ENCODE measurements at regions not wholly inside any gene's neighbourhood (a gene's known extent, or its start where the extent isn't known, plus 50 kb on each side); places are given as distances from the start of the nearest gene placed in this dataset.
"Not testable (repeated sequence)": the region's sequence is repeated elsewhere in the genome, so short reads cannot be mapped to it uniquely, and the experiment has no call there.

- no peak for DNase-seq
Observed at GRCh38 chr16:9343276-9343675, 251.8 kb downstream of the HAPSTR1 start.

GRCh38 chr16:9344508-9344907 lies 253.1 kb downstream of the HAPSTR1 start:
- no peak for DNase-seq

- DNase-seq = no peak
Observed at GRCh38 chr16:9345046-9345445, 253.6 kb downstream of the HAPSTR1 start.

DNA sequence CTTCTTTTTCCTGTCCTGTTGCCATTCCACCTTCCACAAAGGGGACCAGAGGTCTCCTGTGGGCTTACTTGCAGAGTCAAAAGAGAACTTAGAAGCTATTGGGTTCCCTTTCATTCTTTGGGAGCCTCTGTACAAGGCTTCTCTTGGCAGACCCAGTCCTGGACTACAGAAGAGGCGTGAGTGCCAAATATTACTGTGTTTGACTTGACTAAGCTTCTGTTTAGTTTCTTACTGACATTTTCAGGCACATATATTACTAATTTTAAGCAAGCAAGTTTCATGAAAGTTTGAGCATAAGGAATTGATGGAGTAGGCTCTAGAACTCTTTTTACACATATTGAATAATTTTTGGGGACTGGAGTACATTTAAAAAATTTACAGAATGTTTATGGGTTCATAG lies 254.4 kb downstream of the HAPSTR1 start:
- DNase-seq = no peak

DNA sequence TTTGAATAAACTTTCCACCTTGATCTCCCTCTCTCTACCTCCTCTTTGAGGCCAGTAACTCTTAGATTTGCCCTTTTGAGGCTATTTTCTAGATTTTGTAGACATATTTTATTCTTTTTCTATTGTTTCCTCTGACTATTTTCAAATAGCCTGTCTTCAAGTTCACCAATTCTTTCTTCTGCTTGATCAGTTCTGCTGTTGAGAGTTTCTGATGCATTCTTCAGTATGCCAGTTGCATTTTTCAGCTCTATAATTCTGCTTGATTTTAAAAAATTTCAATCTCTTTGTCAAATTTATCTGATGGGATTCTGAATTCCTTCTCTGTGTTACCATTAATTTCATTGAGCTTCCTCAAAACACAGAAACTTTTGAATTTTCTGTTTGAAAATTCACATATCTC lies 257.5 kb downstream of the HAPSTR1 start:
- no peak for DNase-seq

DNA sequence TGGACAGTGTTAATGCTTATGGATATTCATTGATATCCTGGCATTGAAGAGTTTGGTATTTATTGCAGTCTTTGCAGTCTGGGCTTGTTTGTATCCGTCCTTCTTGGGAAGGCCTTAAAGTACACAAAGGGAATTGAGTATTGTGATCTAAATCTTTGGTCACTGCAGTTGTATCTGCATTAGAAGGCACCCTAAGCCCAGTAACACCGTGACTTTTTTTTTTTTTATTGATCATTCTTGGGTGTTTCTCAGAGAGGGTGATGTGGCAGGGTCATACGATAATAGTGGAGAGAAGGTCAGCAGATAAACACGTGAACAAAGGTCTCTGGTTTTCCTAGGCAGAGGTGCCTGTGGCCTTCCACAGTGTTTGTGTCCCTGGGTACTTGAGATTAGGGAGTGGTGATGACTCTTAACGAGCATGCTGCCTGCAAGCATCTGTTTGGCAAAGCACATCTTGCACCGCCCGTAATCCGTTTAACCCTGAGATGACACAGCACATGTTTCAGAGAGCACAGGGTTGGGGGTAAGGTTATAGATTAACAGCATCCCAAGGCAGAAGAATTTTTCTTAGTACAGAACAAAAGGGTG lies 258.0 kb downstream of the HAPSTR1 start:
- DNase-seq = not testable (repeated sequence)

- DNase-seq = not testable (repeated sequence)
Observed at GRCh38 chr16:9350119-9350799, 258.8 kb downstream of the HAPSTR1 start.

- no peak for DNase-seq
Observed at GRCh38 chr16:9351440-9351839, 260.0 kb downstream of the HAPSTR1 start.

DNA sequence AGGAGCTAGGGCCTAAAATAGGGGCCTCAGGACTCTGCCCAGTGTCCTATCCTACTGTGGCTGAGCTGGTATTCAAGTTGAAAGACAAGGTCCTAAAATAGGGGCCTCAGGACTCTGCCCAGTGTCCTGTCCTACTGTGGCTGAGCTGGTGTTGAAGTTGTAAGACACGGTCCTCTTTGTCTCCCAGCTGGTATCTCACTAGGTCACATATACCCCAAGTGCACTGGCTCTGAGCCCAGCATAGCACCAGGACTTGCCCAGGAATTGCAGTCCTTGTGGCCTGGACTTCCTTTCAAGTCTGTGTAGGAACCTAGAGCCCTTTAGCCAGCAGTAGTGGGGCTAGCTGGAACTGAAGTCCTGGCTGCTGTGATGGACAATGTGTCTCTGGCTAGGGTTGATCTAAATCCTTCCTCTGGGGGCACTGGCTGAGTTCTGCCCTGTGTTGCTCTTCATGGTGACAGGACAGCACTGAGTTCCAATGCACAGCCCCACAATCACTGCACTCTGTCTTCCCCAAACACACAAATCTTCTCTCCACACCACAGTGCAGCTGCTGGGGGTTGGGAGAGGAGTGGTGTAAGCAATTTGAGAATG lies 260.5 kb downstream of the HAPSTR1 start:
- DNase-seq = no peak

DNA sequence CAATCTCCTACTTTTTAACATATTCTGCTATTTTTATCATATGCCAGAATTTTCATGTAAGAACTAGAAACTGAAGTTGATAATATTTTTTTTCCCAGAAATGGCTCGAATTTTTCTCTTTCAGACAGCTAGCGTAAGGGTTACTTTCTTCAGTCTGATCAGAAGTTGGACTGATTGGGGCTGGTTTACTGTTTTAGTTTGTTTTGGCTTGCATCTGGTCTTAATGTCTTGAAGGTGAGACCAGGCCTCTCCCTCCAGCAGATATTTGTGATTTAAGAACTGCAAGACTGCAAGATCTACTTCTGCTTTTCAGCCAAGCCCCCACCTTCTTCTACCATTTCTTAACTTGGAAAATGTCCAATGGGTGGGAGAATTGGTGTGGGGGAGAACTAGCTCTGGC lies 266.4 kb downstream of the HAPSTR1 start:
- no peak for DNase-seq

DNA sequence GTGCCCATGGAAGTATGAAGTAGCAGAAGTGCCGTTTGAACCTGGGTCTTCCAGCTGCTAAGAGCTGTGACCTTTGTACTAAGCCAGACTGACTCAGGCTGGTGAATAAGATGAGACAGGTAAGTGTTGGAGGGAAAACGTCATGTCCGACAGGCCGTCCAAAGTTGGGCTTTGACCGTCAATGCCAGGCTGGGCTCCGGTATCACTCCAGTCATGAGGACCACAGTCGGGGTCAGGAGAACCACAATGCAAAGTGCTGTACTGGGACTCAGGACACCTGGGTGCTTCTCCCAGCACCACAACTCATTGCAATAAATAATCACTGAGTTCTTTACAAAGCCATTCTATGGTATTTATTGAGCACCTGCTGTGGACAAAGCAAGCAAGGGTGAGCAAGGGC lies 268.6 kb downstream of the HAPSTR1 start:
- DNase-seq = no peak

DNA sequence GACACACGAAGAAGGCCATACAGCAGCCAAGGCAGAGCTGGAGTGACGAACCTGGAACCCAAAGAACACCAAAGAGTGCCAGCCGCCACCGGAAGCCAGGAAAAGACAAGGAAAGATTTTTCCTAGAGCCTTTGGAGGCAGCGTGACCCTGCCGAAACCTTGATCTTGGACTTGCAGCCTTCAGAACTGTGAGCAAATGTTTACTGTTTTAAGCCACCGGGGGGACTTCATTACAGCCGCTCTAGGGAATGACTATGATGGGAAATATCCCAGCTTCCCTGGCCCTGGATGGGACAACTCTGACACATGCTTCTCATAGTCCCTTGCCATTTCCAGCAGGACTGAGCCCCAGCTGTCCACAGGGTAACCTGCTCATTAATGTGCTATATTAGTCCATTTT lies 270.6 kb downstream of the HAPSTR1 start:
- DNase-seq = no peak

GRCh38 chr16:9362604-9363003 lies 271.2 kb downstream of the HAPSTR1 start:
- DNase-seq = no peak

GRCh38 chr16:9363520-9363919 lies 272.1 kb downstream of the HAPSTR1 start:
- DNase-seq = no peak

- no peak for DNase-seq
Observed at GRCh38 chr16:9364721-9365369, 273.4 kb downstream of the HAPSTR1 start.

GRCh38 chr16:9365370-9365728 lies 273.9 kb downstream of the HAPSTR1 start:
- DNase-seq = no peak

DNA sequence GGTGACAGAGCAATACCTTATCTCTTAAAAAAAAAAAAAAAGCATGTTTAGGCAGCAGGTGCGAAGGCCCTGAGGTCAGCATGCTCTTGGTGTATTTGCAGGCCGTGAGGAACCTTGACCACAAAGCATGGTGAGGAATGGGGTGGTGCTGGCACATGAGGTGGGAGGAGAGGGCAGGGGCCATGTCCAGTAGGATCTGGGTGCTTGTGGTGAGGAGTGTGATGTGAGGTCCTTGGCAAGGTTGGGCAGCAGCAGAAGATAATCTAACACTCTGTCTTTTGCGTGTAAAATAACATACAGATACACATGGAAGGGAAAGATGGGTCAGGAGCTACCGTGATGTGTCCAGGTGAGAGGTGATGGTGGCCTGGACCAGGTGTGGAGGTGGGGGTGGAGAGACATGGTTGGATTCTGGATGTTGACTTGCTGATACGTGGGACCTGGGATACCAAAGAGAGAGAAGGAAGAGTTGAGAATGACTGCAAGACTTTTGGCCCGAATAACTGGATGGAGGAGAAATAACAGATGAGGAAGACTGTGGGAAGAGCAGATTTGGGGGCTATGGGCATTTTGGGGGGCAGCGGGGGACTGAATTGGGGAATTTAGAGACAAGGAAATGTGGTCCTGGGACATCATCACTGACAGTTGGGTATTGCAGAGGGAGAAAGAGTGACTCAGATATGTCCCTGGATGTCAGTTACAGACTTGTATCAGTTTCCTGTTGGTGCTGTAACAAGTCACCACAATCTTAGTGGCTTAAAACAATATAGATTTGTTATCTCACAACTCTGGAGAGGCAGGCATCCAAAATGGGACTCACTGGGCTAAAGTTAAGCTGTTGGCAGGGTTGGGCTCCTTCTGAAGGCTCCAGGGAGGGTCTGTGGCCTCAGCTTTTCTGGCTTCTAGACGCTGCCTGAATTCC lies 274.9 kb downstream of the HAPSTR1 start:
- DNase-seq = no peak

DNA sequence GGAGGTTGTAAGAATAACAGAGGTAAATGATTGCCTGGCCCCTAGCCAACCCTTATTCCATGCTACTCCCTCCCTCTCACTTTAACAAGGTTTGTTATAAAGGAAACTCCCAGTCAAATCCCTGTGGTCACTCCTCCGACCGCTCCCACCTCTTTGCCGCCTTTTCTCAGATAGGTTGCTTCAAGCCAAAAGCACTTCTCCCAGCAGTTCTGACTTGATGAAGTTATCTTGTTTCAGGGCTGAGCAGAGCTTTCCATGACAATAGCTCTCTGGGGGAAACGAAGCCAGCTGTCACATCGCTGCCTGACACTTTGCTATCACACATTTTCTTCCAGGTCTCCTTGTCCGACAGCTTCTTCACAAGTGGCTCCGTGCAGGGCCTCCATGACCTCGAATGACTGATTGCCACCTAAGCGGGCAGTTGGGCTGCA lies 278.6 kb downstream of the HAPSTR1 start:
- peak; percentile 75 for DNase-seq

DNA sequence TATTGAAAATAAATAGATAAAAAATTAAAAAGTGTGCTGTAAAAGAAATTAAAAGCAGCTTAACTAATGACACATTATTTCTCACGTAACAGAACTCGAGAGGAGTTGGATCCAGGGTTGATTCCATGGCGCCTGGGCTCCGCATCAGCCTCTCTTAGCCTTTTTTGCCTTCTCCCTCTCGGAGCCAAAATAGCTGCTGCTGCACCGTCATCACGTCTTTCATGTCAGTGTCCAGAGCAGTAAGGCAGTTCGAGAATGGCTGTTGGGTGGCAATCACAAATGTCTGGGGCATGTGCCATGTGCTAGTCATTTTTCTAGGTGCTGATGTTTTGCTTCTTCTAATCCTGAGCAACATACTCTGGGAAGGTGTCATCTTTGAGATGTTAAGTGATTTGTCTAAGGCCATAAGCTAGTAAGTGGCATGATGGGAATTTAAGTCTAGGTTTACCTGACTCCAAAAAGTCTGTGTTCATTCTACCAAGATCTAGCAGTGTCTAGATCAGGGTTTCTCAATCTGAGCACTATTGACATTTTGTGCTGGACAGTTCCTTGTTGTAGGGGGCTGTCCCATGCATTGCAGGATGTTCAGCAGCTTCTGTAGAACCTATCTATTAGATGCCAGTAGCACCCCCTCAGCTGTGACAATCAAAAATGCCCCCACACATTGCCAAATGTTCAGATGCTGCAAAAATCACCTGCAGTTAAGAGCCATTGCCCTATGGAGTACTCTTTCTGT lies 280.4 kb downstream of the HAPSTR1 start:
- no peak for DNase-seq

- DNase-seq = no peak
Observed at GRCh38 chr16:9372934-9373890, 281.8 kb downstream of the HAPSTR1 start.

Data from renal pelvis (tissue), 1 donor.